Body of pancreas (tissue), 4 donors: ENCODE measurements at regions not wholly inside any gene's neighbourhood (a gene's known extent, or its start where the extent isn't known, plus 50 kb on each side); places are given as distances from the start of the nearest gene placed in this dataset.

ENCODE experiments used
- POLR2A ChIP-seq, 3 donors: fragments of 450-650 bp; IDR thresholded peaks; one replicate each; pipeline ENCODE4 v1.6.1; 2016; ENCODE audit warnings: antibody characterized with exemption in 3 of 3, mild to moderate bottlenecking in 2 of 3
- TF ChIP-seq, protein P1 (sequence below), 7 experiments: fragments of 450-650 bp in 4 of 7; fragments of 200-600 bp in 3 of 7; sonication (generic) in 3 of 7; IDR thresholded peaks; one replicate each; pipeline ENCODE4 v1.5.1; 2016 to 2019; ENCODE audit warnings: antibody characterized with exemption in 7 of 7

- TF ChIP-seq, protein P1, sequence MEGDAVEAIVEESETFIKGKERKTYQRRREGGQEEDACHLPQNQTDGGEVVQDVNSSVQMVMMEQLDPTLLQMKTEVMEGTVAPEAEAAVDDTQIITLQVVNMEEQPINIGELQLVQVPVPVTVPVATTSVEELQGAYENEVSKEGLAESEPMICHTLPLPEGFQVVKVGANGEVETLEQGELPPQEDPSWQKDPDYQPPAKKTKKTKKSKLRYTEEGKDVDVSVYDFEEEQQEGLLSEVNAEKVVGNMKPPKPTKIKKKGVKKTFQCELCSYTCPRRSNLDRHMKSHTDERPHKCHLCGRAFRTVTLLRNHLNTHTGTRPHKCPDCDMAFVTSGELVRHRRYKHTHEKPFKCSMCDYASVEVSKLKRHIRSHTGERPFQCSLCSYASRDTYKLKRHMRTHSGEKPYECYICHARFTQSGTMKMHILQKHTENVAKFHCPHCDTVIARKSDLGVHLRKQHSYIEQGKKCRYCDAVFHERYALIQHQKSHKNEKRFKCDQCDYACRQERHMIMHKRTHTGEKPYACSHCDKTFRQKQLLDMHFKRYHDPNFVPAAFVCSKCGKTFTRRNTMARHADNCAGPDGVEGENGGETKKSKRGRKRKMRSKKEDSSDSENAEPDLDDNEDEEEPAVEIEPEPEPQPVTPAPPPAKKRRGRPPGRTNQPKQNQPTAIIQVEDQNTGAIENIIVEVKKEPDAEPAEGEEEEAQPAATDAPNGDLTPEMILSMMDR (IDR thresholded peaks at IDR 0.05) = no peak
- TF ChIP-seq POLR2A (IDR thresholded peaks at IDR 0.05) = no peak
These were observed 149.0 kb upstream of the GRAMD2B start for GRCh38 chr5:126274076-126274762.
